ENCODE measurements at regions not wholly inside any gene's neighbourhood (a gene's known extent, or its start where the extent isn't known, plus 50 kb on each side); places are given as distances from the start of the nearest gene placed in this dataset.

DNA sequence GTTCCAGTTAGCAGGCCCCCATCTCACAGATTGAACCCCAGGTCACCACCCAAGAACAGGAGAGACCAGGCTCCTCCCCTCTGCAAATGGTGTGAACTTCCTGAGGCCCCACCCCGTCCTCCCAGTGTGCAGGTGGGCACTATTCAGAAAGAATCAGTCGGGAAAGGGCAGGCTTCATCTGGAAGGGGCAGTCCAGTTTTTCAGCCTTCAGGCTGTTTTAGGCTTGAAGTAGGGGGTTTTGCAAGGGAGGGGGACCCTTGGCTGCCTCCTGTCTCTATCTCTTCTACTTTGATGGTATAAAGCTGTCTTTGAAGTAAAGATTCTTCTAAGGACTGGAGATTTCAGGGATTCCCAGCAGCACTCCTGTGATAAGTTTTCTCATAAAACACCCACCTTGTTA is 267.6 kb downstream of the RND3 start:
- Histone ChIP-seq H3K27me3 (no peaks in the 10 kb centered on the region), H3K9me3 (no peaks in the 10 kb centered on the region), H3K36me3 (no peaks in the 10 kb centered on the region), H3K27ac (no peak overlapping the region), H3K4me3 (no peak overlapping the region), H3K4me1 (no peaks in the 10 kb centered on the region)
- no peak for ATAC-seq
- intact Hi-C loops (cut with DNase I), result no loop called here
- no peak for FAIRE-seq
- 82 to 84% methylated on average over 2 of the region's 2 CpGs for WGBS, 2 donors
- DNase-seq, result no peak
- no peak for TF ChIP-seq CTCF (IDR thresholded peaks at IDR 0.05)

DNA sequence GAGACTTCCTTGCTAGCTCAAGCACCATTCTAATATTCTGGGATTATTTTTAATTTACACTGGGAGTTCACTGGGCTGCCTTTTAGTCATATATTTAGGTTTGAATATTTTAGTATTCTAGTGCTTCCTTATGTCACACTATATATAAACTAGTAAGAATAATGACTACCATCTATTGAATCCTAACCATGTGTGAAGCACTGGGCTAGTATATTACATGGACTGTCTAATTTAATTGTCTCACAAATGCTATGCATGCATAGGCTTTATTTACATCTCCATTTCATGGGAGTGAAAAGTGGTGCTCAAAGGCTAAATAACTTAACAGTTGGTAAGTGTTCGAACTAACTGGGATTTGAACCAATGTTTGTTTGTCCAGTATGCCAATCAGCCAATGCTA is 272.4 kb downstream of the RND3 start:
- no peaks in the 10 kb centered on the region for H3K9me3 ChIP-seq
- no peaks in the 10 kb centered on the region for H3K36me3 ChIP-seq
- H3K4me3 ChIP-seq, result no peak overlapping the region
- FAIRE-seq, result no peak
- ATAC-seq, result no peak
- H3K4me1 ChIP-seq, result peaks cover 0 to 3% (median 0%) of the 10 kb centered on the region in 3 donors
- intact Hi-C loops (cut with DNase I), result no loop called here
- 85 to 93% methylated on average over 1 of the region's 1 CpG for WGBS, 2 donors
- DNase-seq, result no peak
- no peak overlapping the region for H3K27ac ChIP-seq
- no peak for TF ChIP-seq CTCF (IDR thresholded peaks at IDR 0.05)
- no peaks in the 10 kb centered on the region for H3K27me3 ChIP-seq

- H3K27ac ChIP-seq, result no peak overlapping the region
- H3K36me3 ChIP-seq, result no peaks in the 10 kb centered on the region
- no peaks in the 10 kb centered on the region for H3K27me3 ChIP-seq
- peak in 3 of 4 donors; percentile 35 to 60 (median 48) for ATAC-seq
- H3K4me1 ChIP-seq, result peaks cover 0 to 3% (median 0%) of the 10 kb centered on the region in 3 donors
- no peak for TF ChIP-seq CTCF (IDR thresholded peaks at IDR 0.05)
- H3K9me3 ChIP-seq, result no peaks in the 10 kb centered on the region
- 11 to 30% methylated on average over 1 of the region's 1 CpG for WGBS, 2 donors
- peak; percentile 39 for FAIRE-seq
- intact Hi-C loops (cut with DNase I), result no loop called here
- no peak overlapping the region for H3K4me3 ChIP-seq
- DNase-seq, result no peak
Measured at GRCh38 chr2:150214626-150215025, 272.8 kb downstream of the RND3 start.

DNA sequence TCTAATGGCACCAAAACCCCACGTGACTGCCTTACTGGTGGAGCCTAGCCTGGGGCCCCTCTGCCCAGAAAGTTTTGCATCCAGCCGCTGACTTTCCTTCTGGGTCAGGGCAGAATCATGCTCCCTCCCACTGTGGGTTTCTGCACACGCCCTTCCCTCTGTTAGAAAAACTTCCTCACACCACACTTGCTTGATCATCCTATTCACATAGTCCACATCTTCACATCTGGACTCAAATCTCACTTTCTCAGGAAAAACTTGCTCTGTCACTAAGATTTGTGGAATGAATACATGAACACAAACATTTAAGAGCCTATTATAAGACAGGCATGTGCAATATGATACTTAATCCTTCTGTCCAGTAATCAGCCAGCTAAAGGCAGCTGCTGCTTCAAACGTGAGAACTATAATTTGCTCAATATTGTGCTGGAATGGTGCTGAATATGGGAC is 274.7 kb downstream of the RND3 start:
- 71 to 72% methylated on average over 4 of the region's 4 CpGs for WGBS, 2 donors
- FAIRE-seq (no peak), DNase-seq (no peak), ATAC-seq (no peak)
- TF ChIP-seq CTCF (IDR thresholded peaks at IDR 0.05), result no peak
- Histone ChIP-seq H3K4me3 (no peak overlapping the region), H3K4me1 (peaks cover 5 to 14% (median 8%) of the 10 kb centered on the region in 3 donors), H3K27ac (no peak overlapping the region), H3K27me3 (no peaks in the 10 kb centered on the region), H3K9me3 (no peaks in the 10 kb centered on the region), H3K36me3 (no peaks in the 10 kb centered on the region)
- intact Hi-C loops (cut with DNase I), result no loop called here

- ATAC-seq, result no peak
- Histone ChIP-seq H3K27ac (no peak overlapping the region), H3K36me3 (no peaks in the 10 kb centered on the region), H3K9me3 (no peaks in the 10 kb centered on the region), H3K4me3 (no peak overlapping the region), H3K27me3 (no peaks in the 10 kb centered on the region), H3K4me1 (peaks cover 7 to 15% (median 8%) of the 10 kb centered on the region in 3 donors)
- intact Hi-C loops (cut with DNase I), result no loop called here
- FAIRE-seq, result no peak
- DNase-seq, result no peak
- no peak for TF ChIP-seq CTCF (IDR thresholded peaks at IDR 0.05)
Measured at GRCh38 chr2:150211164-150211631, 276.3 kb downstream of the RND3 start.
